GM21390 (cell line): ENCODE measurements at regions not wholly inside any gene's neighbourhood (a gene's known extent, or its start where the extent isn't known, plus 50 kb on each side); places are given as distances from the start of the nearest gene placed in this dataset.

Experiments
- ATAC-seq: cut with Tn5 transposase; IDR thresholded peaks from one replicate; pipeline ENCODE4 v1.9.1; 2021; ENCODE audit not compliant: unreplicated experiment

- peak; percentile 45 for ATAC-seq
Measured at GRCh38 chr17:68182940-68183551, 64.8 kb upstream of the AMZ2 start.

- no peak for ATAC-seq
Measured at GRCh38 chr17:68184141-68184571, 63.7 kb upstream of the AMZ2 start.

GRCh38 chr17:68184816-68185436 is 62.9 kb upstream of the AMZ2 start:
- peak; percentile 43 for ATAC-seq

GRCh38 chr17:68185820-68186219 is 62.0 kb upstream of the AMZ2 start:
- ATAC-seq, result no peak

- ATAC-seq, result no peak
Measured at GRCh38 chr17:68190495-68190894, 57.3 kb upstream of the AMZ2 start.

GRCh38 chr17:68195667-68196393 is 52.0 kb upstream of the AMZ2 start:
- ATAC-seq, result no peak

- ATAC-seq, result no peak
Measured at GRCh38 chr17:68196394-68197090, 51.3 kb upstream of the AMZ2 start.

- no peak for ATAC-seq
Measured at GRCh38 chr17:68197091-68197996, 50.5 kb upstream of the AMZ2 start.

GRCh38 chr17:68197997-68198930 is 49.6 kb upstream of the AMZ2 start:
- no peak for ATAC-seq
